Hepatic stellate cell (primary cell): ENCODE measurements at regions not wholly inside any gene's neighbourhood (a gene's known extent, or its start where the extent isn't known, plus 50 kb on each side); places are given as distances from the start of the nearest gene placed in this dataset.
"Not testable (repeated sequence)": the region's sequence is repeated elsewhere in the genome, so short reads cannot be mapped to it uniquely, and the experiment has no call there.

Experiments used
- DNase-seq: peaks from one replicate; pipeline ENCODE4 v3.0.0; 2011; ENCODE audit warnings: low spot score

DNA sequence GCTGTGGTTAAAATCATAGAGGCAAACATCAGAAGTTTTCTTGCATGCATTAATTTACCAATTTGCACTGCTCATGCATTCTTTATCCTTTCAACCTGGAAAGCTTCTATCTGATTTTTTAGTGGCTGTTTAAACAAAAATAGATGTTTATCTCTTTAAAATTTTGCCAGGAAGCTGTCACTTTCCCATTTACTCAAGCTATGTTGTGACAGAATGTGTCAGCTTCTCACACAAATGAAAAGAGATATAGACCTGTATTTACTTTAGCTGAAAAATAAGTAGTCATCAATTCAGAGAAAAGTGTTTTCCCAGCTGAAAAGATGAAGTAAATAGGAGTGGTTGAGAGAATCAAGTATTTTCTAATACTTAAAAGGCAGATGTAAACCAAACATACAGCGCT is 872.8 kb downstream of the DACH1 start:
- no peak for DNase-seq

DNA sequence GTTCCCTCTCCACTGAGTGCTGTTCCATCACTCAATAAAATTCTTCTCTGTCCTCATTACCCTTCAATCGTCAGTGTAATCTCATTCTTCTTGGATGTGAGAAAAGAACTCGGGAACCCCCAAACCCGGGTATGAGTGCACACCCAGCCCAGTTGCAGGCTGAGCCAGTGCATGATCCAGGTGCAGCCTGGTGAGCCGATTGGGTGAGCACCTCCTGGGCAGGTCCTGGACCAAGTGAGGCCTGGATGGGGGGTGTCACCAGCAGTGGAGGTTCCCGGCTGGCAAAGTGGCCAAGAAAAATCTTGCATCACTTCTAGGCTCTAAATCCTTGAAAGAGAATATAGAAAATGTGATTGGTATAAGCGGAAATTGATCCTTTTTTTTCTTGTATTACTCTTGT is 878.8 kb upstream of the KLHL1 start:
- DNase-seq: no peak

DNA sequence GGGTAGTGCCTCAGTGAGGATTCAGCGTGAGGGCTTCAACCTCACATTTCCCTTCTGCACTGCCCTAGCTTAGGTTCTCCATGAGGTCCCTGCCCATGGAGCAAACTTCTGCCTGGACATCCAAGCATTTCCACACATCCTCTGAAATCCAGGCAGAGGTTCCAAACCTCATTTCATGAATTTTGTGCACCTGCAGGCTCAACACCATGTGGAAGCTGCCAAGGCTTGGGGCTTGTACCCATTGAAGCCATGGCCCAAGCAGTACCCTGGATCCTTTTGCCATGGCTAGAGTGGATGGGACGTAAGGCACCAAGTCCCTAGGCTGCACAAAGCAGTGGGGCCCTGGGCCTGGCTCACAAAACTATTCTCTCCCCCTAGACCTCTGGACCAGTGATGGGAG is 877.1 kb upstream of the KLHL1 start:
- no peak for DNase-seq

GRCh38 chr13:70981219-70981618 is 873.0 kb upstream of the KLHL1 start:
- DNase-seq: not testable (repeated sequence)

GRCh38 chr13:70969321-70969720 is 861.1 kb upstream of the KLHL1 start:
- DNase-seq: no peak

DNA sequence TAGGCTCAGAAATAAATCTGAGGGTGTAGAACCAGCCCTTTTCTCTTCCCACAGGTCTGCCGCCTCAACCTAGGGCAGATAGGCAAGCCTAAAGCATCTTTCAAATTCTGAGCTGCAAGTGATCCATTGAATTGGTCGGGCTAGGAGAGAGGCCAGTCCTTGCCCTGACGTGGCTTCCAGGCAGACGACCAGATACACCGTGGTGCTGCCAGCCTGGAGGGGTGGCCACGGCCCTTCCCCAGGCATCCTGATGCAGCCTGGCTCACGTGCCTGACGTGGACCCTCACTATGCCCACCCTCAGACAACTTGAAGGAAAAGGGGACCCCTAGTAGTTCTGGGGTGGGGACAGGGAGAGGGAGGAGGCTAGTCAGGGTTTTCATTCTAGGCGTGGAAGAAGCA is 859.3 kb upstream of the KLHL1 start:
- no peak for DNase-seq

DNA sequence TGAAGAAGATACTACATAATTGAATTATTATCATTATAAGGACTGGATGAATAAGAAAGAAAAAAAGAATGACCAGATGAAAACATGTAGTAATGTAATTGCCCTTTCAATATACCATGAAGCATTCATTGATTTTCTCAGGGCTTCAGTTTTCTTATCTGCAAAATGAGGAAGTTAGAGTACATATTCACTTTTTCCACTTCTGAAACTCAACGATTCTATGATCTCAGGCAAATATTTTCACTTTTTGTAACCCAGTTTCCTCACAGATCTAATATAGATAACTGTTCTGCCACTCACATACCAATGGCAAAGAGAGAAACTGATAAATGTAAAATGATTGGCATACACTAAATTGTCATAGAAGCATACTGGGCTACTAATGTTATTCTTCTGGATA is 856.6 kb upstream of the KLHL1 start:
- no peak for DNase-seq

DNA sequence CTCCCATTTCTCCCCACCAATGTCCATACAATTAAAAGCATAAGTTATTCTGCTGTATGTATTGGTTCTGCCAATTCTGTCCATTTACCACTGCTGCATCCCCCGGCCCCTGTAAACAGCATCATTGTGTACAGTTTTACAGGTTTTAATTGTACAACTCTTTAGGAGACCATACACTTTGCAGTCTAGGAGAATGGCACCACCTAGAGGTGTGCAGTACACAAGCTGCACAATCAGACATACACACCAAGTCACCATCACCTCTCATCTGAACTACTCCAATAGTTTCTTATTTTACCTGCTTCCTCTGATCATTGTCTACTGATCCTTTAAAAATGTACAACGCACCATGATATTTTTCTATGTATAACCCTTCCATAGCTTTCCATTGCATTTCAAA is 855.9 kb upstream of the KLHL1 start:
- no peak for DNase-seq

GRCh38 chr13:70960841-70961443 is 852.7 kb upstream of the KLHL1 start:
- DNase-seq: no peak

DNA sequence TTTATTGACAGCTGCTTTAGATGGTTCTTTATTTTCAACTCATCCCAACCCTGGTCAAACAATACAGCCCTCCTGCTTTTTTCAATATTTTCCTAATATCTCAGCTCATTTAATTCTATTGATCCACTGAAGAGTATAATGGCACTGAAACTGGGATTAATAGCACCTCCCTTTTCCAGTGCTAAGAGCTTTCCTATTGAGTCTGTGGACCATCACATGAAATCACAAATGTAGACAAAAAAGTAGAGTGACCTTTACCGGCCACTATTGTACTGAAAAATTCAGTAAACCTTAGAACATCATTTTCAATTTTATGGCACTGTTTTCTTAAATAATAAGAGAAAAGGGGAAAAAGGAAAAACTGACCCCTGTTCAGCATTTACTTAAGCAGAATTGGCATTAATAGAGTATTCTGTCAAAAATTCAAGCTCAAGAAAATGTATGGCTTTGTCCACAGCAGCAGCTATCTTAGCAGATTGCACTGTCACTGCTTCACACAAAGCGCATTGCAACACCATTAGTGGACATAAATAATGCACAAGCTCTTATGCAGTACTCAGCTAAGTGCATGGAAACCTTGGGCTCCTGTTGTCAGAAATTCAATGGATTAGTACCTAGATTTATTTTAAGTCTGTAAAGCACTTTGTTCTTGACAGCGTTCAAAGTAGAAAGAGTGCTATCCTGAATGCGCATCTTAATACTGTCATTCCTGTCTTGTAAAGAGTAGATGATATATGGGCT is 851.0 kb upstream of the KLHL1 start:
- no peak for DNase-seq

DNA sequence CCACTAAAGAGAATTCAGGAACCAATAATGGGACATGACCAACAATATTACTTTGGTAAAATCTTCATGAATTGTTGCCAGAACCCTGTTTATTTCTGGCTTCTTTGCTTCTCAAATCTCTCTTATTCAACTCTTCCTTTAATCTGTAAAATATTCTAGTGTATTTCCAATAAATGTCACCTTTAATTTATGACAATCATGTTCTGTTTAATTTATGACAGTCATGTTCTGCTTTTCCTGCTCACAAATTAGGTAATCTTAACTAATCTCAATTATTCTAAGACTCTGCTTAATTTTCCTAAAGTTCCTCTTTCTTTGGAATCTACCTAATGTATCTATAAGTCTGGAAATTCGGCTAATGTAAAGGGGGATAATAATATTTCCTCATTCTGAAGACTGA is 847.6 kb upstream of the KLHL1 start:
- no peak for DNase-seq

- DNase-seq: no peak
Measured at GRCh38 chr13:70950664-70951063, 842.4 kb upstream of the KLHL1 start.

DNA sequence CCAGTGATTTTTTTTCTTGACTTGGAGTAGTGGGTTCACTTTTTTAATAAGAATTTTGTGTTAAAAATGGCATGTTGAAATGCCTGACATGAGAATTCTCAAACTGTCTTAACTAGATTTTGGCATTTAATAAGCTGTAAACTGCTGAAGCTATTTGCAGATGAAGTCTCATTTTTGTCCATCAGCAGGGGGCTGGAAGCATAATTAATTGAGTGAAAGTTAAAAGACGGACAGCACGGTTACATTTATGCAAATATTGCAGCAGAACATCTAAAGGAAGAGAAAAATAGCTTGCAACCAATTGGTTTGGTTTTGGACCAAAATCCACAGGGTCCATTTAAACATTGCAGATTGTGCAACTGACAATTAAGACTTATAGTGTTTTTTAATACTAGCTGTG is 837.3 kb upstream of the KLHL1 start:
- no peak for DNase-seq

DNA sequence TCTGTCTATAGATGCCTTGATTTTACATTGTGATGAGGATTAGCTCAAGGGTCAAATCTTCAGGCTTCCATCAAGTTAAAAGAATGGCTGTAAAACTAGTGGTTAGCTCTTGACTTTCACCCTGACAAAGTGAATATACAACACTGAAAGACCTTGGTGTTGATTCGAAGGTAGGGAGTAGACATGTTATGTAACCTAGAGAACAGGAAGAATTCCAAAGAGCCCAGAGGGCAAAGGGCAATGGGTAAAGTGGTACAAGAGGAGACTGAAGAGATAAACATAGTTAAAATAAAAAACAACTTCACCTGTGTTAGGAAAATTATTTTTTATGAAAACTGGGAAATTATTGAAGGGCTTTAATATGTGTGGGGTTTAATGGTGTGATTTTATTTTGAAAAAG is 833.2 kb upstream of the KLHL1 start:
- no peak for DNase-seq

- DNase-seq: no peak
Measured at GRCh38 chr13:70938462-70938861, 830.2 kb upstream of the KLHL1 start.

- no peak for DNase-seq
Measured at GRCh38 chr13:70932511-70932910, 824.3 kb upstream of the KLHL1 start.

DNA sequence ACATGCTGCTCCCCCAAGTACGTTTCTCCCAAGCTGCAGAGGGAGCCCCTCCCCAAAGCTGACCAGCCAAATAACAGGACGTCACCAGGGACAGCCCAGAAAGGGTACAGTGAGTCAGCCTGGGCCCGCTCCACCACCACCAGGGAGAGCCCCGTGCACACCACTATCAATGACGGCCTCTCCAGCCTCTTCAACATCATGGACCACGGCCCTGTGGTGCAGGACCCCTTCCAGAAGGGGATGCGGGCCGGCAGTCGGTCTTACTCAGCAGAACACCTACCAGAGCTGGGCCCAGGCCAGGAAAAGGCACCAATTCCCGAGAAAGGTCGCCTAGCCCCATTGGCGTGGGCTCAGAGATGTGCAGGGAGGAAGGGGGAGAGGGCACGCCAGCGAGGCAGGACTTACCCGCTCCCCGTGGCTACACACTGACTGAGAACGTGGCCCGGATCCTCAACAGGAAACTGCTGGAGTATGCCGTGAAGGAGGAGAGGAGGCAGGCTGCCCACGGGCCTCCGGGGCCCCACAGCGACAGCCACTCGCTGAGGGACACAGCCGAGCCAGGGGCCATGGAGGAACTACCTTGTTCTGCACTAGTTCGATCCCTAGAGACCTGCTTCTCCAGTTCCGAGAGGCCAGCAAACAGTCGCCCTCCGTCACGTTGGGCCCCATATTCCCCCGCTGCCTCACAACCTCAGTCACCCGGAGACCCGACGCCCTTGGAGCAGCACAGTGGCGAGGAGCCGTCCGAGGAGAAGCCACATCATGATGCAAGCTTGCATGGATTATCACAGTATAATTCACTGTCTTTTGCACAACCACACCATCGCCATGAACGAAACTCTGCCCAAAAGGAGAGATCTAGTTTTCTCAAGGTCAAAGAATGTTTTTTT is 815.9 kb upstream of the KLHL1 start:
- no peak for DNase-seq

GRCh38 chr13:70911286-70911685 is 803.0 kb upstream of the KLHL1 start:
- no peak for DNase-seq

DNA sequence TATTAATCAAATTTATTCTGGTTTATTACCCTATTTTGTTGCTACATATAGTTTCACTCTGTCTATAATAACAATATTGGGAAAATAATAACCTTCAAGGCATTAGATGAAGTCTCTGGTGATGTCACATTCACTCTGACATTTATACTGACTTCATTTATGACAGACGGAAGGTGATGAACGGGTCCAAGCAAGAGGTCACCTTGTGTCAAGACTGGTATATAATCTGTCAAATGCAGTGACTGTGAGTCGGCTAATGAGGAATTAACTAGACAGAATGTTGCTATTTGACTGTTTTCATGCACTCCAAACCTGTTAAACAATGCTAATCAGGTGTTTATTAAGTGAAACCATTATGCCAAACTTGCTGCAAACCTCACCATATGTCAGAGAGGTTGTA is 800.5 kb upstream of the KLHL1 start:
- DNase-seq: no peak

DNA sequence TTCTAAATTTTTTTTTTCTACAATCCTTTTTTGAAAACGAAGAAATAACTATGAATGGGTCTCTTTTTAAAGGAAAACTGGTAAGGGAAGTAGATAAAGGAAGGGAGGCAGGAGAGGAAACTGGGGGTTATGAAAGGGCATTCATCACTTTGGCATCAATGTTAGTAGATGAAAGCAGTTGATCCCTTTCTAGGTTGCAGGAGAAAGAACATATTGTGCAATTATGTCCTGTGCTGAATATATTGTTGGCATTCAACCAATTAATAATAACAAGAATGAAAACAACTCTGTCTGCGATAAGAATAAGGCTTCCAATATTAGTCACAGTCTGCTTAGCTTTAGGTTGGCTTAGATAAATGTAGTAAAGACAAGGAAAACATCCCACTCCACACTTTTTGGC is 796.8 kb upstream of the KLHL1 start:
- DNase-seq: no peak

DNA sequence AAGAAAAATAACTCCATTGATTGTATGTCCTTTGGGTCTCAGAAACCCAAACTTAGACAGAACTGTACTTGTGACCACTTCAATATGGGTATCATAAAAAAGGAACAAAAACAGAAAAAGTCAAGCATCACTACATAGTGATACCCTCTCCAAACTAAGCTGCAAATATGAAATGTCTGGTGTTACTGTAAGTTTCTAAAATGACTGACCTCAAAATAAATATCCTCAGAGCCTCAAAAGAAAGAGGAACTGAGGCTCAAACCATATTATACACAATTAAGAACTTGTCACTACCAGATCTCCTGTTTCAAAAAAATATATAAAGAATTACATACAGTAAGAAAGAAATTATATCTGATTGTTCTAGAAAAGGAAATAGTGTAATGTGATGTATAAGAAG is 787.9 kb upstream of the KLHL1 start:
- no peak for DNase-seq

- no peak for DNase-seq
Measured at GRCh38 chr13:70895599-70895998, 787.3 kb upstream of the KLHL1 start.

DNA sequence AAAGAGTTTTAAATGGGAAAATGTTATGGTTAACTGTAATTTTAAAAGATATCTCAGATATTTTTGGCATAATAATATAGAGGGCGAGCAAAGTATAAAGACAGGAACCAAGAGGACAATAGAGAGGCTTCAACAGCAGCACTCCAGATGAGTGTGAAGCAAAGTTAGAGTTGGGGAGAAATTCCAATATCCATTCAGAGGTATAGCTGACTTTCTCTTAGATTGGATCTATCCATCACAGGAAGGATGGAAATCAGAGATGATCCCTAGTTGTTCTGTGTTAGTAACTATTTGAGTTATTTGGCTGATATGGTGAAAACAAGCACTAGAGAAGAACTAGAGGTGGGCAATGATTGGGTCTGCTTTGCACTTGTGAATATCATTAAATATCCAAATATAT is 786.0 kb upstream of the KLHL1 start:
- no peak for DNase-seq
